Astrocyte (in vitro differentiated cells and primary cell): ENCODE measurements at regions not wholly inside any gene's neighbourhood (a gene's known extent, or its start where the extent isn't known, plus 50 kb on each side); places are given as distances from the start of the nearest gene placed in this dataset.

Experiments
- EZH2 ChIP-seq: IDR thresholded peaks from 2 replicates; pipeline ENCODE4 v1.6.1; 2012; ENCODE audit warnings: mild to moderate bottlenecking, low read length, inconsistent platforms; ENCODE audit not compliant: insufficient read depth
- TF ChIP-seq, protein P1 (sequence below): IDR thresholded peaks from 2 replicates; pipeline ENCODE4 v1.5.1; 2011; ENCODE audit warnings: low read depth, mild to moderate bottlenecking, inconsistent platforms, low read length, moderate library complexity; ENCODE audit not compliant: insufficient read depth

DNA sequence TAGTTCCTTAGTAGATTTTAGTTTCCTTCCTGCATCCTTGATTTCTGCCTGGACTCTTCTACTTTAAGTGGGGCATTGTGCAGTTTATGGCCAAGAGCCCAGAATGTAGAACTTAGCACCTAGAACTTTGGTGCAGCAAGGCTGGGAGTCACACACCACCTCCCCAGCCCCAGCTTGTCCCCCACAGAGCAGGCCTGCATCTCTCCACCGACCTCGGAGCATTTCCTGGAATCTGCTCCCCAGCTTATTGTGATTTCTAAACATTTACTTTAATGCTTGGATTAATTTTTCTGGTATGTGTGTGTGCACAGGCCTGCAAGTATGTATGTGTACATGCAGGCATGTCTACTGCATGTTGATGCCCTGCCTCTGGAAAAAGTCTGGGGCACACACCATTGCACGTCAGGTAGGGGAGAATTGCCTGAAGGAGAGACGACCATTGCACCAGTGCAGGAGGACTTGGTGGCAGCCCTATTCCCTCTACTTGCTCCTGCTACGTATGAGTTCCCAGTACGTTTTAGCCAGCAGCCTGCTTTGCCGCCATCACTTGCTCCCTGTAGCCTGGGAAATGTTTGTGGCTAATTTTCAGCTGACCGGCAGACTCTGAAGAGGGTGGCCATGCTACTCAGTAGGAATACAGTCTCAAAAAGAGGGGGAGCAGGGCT is 419.9 kb upstream of the HS6ST1 start:
- TF ChIP-seq, protein P1, sequence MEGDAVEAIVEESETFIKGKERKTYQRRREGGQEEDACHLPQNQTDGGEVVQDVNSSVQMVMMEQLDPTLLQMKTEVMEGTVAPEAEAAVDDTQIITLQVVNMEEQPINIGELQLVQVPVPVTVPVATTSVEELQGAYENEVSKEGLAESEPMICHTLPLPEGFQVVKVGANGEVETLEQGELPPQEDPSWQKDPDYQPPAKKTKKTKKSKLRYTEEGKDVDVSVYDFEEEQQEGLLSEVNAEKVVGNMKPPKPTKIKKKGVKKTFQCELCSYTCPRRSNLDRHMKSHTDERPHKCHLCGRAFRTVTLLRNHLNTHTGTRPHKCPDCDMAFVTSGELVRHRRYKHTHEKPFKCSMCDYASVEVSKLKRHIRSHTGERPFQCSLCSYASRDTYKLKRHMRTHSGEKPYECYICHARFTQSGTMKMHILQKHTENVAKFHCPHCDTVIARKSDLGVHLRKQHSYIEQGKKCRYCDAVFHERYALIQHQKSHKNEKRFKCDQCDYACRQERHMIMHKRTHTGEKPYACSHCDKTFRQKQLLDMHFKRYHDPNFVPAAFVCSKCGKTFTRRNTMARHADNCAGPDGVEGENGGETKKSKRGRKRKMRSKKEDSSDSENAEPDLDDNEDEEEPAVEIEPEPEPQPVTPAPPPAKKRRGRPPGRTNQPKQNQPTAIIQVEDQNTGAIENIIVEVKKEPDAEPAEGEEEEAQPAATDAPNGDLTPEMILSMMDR, result no peak
- TF ChIP-seq EZH2, result no peak
